Inflammatory macrophage (primary cell): ENCODE measurements at regions not wholly inside any gene's neighbourhood (a gene's known extent, or its start where the extent isn't known, plus 50 kb on each side); places are given as distances from the start of the nearest gene placed in this dataset.

Experiments used
- DNase-seq, 2 donors: peaks; one replicate each; pipeline ENCODE4 v3.0.0-alpha.2; 2020 to 2022

- no peak for DNase-seq
These were observed 127.6 kb upstream of the MED13L start for GRCh38 chr12:116404913-116405611.

- peak; percentile 90 to 91 for DNase-seq
These were observed 129.0 kb upstream of the MED13L start for GRCh38 chr12:116406529-116406928.

- DNase-seq: no peak
These were observed 131.2 kb upstream of the MED13L start for GRCh38 chr12:116408489-116409250.

GRCh38 chr12:116411977-116412376 is 134.5 kb upstream of the MED13L start:
- no peak for DNase-seq

- no peak for DNase-seq
These were observed 137.4 kb upstream of the MED13L start for GRCh38 chr12:116414891-116415290.

- no peak for DNase-seq
These were observed 138.1 kb upstream of the MED13L start for GRCh38 chr12:116415408-116416108.

- DNase-seq: no peak
These were observed 138.7 kb upstream of the MED13L start for GRCh38 chr12:116416166-116416565.

- DNase-seq: no peak
These were observed 140.6 kb upstream of the MAP1LC3B2 start for GRCh38 chr12:116418551-116418950.

- DNase-seq: no peak
These were observed 138.8 kb upstream of the MAP1LC3B2 start for GRCh38 chr12:116420227-116420880.

GRCh38 chr12:116421785-116422538 is 137.2 kb upstream of the MAP1LC3B2 start:
- DNase-seq: no peak

- DNase-seq: peak in 1 of 2 donors; percentile 31
These were observed 136.1 kb upstream of the MAP1LC3B2 start for GRCh38 chr12:116423094-116423493.

- DNase-seq: peak in 1 of 2 donors; percentile 24
These were observed 133.7 kb upstream of the MAP1LC3B2 start for GRCh38 chr12:116425256-116426193.

- DNase-seq: no peak
These were observed 132.6 kb upstream of the MAP1LC3B2 start for GRCh38 chr12:116426391-116427136.

- no peak for DNase-seq
These were observed 131.8 kb upstream of the MAP1LC3B2 start for GRCh38 chr12:116427200-116427930.

GRCh38 chr12:116429826-116430360 is 129.3 kb upstream of the MAP1LC3B2 start:
- no peak for DNase-seq

- DNase-seq: no peak
These were observed 128.1 kb upstream of the MAP1LC3B2 start for GRCh38 chr12:116430911-116431565.

- no peak for DNase-seq
These were observed 127.4 kb upstream of the MAP1LC3B2 start for GRCh38 chr12:116431677-116432300.

GRCh38 chr12:116432314-116432750 is 126.8 kb upstream of the MAP1LC3B2 start:
- no peak for DNase-seq
